HG03354 (cell line): ENCODE measurements at regions not wholly inside any gene's neighbourhood (a gene's known extent, or its start where the extent isn't known, plus 50 kb on each side); places are given as distances from the start of the nearest gene placed in this dataset.
"Not testable (repeated sequence)": the region's sequence is repeated elsewhere in the genome, so short reads cannot be mapped to it uniquely, and the experiment has no call there.

Experiments
- ATAC-seq: cut with Tn5 transposase; IDR thresholded peaks from one replicate; pipeline ENCODE4 v1.9.1; 2021; ENCODE audit warnings: mild to moderate bottlenecking; ENCODE audit not compliant: unreplicated experiment, poor library complexity, severe bottlenecking

DNA sequence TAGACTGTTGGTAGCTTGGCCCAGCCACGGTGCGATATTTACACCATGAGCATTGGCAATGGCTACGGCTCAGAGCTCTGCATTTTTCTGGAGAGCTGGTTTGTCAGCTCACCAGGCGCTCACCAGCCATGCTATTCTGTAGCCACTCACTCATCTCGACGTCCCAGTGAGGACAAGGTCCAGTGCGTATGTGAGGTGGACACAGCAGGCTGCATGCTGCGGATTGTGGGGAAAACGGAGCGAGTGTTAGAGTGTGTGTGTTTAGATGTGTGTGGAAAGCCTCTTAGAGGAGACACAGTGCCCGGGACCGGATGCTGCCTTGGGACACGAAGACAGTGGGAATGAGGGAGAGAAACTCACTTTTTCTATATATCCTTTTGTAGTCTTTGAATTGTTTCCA is 103.7 kb downstream of the PLXNA1 start:
- not testable (repeated sequence) for ATAC-seq

DNA sequence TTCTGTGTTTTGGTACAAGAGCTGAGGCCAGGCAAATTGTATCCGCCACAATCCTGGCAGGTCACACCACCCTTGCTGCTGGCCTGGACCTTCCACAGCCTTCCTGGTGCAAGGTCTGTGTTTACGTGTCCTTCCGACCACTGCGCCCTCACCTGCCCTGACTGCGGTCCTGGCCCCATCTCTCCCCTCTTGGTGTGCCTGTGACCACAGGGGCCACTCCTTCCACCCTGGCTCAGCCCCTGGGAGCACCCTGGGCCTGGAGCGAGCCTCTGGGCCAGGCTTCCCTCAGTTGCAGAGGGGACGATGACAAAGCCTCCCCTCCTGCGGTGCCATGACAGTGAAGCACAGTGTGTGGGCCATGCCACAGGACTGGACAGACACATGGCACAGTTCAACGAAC is 104.5 kb downstream of the PLXNA1 start:
- ATAC-seq = no peak

DNA sequence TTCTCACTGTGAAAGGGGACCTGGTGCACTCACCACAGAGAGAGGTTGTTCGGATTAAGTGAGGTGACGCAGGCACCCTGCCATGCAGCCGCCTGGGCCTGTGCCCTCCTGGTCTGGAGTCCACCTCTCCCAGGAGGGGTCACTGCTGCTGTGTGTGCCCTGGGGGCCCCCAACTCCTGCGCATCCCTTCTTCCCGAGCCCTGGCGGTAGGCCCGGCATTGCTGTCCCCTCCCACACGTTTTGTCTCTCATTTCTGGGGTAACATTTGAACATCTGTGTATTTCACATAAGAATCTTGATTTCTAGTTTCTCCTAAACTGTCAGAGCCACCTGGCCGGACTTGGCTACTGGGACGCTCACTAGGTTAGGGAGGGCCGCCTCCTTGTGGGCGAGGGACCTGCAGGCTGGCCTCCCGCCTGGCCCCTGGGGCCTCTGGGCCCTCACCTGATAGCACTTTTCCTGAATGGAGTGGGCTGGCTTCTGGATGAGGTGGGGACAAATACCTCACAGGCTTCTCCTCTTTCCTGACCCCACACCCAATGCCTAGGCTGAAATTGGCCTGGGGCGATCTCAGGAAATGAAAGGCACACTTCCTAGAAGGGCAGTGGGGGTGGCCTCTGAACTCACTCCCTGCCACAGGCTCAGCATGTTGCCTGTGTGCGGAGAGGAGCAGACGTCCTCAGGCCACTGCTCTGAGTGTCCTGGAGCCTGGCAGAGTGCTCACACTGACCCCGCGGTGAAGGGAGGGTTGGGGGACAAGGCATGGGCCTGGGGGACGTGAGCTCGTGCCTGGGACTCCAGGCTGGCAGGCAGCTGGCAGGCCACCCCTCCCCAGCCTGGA is 104.2 kb upstream of the PRR23E start:
- no peak for ATAC-seq

DNA sequence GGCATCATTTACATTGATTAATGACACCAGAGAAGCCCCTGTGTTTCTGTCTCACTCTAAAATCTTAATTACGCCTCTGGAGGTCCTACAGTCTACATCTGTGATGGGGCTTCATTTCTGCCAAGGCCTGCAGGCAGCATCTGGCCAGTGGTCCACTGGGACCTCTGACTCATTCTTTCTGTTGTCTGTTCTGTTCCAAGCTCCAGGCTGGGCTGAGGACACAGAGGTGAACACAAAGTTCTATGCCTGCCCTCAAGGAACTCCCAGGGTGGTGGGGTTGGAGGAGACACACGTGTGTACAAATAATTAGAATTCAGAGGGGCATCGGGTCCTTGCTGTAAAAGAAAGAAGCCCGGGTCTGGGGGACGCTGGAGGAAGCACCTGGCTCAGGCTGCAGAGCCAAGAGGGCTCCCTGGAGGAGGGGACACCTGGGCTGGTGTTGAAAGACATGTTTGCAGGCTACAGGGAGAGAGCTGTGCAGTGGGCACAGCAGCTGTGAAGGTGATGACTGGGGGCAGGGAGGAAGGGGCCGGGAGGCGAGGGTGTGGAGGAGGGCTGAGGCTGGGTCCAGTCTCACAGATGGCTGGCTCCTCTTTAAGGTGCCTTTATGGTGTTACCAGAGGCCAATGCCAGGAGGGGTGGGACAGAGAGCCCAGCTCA is 103.3 kb upstream of the PRR23E start:
- ATAC-seq = no peak

DNA sequence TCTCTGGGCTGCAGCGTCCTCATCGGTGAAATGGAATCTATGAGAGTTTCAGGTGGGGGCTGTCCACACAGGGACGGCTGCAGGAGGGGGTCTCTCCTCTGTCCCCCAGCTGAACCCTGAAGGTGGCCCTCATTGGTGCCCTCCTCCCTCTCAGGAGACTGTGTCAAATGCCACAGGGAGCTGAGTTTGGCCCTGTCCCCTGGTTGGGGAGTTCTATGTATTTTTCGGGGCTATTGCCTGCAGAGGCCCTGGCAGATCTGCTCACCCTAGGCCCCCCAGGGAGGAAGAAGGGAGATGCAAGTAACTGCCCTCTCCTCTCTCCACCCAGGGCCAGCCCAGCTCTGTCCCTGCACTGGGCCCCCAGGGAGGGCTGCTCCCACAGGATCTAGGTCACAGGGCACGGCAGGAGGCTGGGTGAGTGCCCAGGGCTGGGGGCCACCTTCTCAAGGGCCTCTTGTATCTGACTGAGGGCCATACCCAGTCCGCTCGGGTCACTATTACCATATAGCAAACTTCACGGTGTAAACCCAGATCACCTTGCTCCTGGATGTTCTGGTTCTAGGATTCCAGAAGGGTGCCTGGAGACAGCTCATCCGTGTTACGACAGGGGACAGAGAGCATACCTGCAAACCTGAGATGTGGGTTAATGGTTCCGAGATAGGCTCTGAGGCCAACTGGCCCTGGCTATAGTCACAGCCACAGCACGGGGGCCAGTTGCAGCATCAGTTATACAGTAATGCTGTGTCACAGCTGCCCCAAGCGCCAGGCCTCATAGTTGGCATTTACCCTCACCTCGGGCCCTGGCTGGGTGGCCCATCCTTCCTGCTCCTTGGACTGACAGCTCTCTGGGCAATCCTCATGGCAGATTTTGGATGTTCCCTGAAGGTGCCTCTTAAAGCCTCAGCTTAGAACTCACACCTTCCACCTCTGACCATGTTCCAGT is 102.4 kb upstream of the PRR23E start:
- ATAC-seq = no peak

DNA sequence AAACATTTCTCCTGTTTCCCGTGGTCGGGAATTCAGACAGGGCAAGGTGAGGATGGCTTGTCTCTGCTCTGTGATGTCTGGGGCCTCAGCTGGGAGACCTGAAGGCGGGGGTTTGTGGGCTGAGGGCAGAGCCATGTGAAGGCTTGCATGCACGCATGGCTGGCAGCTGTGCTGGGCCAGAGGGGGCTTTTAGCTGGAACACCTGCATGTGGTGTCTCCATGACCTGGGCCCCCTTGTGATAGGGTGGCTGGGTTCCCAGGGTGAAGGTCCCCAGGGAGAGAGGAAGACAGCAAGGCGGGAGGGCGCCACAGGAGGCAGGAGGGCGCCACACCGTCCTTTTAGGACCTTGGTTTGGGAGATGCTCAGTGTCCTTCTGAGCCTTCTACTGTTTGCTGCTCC is 101.6 kb upstream of the PRR23E start:
- ATAC-seq = no peak

DNA sequence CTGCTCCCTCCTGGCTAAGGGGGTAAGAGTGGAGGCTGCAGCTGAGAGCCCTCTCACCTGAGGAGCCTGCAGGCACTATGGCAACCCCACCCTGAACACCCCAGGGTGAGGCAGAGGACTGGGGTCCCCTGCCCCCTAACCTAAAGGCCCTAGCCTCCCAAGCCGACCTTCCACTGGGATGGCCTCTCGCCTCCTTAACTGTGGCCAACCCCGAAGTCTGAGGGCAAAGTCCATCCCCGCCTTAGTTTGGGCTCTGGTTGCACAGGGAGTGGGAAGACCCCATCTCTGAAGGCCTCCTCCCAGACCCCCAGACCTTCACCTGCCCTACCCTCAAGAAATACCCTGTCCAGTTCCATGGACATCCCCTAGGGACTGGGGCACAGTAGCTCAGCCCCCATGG is 100.6 kb upstream of the PRR23E start:
- ATAC-seq = no peak

DNA sequence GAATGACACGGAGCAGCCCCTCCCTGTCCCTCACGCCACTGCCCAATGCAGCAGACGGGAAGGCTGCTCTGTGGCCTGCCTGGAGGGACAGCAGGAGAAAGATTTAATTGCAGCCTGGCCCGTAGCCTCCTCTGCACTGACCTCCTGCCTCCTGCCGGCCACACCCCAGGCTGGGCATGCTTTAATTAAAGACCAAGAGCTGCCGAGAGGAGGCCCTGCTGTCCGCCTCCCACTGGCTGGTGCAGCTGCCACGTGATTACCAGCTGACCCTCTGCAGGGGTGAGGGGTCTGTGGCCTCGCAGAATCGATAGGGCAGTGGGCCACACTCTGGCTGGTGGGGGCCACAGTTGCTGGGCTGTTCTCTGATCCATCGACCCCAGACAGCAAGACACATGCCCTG is 100.2 kb upstream of the PRR23E start:
- ATAC-seq = no peak

DNA sequence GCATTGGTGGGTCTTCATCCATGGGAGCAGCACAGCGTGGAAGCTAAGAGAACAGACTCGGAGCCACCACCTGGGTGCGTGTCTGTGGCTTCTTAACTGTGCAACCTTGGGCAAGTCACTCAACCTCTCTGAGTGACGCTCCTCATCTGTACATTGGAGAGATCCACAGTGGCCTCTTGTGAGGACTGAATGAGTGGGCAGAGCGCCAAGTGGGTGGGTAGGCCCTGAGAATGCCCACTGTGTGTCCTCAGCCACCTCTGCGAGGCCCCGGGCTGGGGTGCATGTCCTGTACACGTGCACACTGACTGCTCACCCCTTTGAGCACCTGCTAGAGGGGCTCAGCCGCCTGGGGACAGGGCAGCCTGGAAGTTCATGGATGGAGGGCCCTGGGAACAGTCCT is 99.6 kb upstream of the PRR23E start:
- ATAC-seq = no peak

DNA sequence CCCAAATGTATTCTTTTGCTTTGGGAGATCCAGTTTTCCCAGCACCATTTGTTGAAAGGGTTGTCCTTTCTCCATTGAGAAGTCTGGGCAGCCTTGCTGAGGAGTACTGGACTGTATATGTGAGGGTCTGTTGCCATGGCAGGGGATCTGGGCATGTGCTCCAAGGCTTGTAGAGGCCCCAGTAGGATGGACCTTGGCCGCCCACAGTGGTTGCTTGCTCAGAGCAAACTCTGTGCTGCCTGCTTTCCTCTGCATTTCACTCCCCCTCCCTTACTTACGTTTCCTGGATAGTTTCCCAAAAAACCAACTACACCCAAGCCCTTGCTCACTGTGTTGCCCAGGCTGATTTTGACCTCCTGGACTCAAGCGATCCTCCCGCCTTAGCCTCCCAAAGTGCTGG is 97.2 kb upstream of the PRR23E start:
- ATAC-seq = no peak

DNA sequence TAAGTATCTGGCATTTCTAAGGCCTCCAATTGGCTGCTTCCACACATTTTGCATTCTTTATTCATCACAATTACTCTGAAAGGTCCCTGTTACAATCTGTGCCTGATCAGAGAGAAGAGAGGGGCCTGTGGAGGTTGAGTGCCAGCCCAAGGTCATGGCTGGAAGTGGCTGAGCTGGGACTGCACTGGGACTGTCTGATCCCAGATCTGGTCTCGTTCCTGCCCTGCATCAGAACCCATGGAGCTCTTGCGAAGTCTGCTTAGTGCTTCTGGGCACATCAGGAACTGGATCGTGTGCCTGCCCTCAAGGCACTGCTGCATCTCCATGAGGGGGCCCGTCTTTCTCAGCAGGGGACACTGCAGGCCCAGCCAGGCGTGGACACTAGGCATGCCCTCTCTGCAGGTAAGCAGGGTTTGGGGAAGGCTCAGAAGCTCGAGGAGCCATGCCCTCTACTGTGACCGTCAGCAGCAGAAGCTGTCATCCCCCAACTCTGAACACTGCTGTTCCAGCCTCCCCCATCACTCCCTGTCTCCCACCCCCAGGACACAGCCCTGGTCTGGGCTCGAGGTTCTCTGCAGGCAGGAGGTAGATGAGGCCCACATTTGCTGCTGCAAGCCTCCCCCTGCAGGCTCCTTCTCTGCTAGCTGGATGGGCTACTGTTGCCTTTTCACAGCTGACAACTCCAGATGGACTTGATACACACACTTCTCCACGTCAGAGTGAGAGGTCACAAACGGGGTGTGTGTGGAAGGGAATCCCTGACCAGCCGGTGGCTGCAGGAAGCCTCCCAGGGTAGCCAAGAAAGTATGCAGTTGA is 96.5 kb upstream of the PRR23E start:
- no peak for ATAC-seq

DNA sequence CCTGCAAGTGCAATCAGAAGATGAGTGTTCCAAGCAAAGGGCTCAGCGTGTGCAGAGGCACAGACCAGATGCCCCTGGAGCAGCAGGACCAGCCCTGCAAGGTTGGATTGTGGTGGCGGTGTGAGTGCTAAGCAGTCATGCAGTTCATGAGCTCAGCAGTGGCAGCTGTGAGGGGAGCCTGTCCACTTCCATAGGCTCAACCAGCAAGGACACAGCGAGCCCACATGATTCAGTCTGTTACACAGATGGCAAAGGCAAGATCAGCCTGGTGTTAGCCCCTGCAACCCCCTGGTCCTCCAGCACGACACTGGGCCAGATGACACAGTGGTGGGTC is 95.9 kb upstream of the PRR23E start:
- no peak for ATAC-seq

DNA sequence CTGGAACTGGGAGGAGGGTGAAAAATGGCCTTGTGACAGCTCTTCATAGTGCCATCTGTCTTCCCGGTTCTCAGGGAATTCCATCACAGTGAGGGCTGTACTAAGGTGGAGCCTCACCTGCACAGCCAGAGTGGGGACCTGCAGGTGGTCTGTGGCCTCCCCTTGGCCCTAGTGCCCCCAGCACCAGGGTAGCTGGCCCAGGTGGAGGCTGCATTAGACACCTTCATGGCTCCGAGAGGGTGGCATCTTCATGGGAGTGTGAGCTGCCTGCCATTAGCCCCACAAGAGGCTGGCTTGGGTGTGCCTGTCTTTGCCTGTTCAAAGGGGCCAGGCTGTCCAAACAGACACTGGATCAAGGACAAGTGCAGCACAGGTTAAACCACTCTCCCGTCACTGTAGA is 95.5 kb upstream of the PRR23E start:
- ATAC-seq = no peak

DNA sequence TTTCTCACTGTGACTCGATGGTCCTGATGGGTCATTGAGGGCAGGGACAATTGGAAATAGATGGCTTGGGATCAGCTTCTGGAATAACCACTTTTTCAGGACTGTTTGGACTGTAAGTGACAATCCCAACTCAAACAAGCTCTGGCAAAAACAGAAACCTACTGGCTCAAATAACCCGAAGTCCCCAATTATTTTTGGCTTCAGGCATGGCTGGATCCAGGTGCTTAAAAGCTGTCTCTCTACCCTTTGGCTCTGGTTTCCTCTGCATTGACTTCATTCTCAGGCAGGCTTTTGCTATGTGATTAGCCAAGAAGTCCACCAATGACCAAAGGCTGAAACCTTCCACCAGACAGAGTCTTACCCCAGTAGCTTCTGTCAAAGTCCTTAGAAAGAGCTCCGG is 92.9 kb upstream of the PRR23E start:
- ATAC-seq = no peak

DNA sequence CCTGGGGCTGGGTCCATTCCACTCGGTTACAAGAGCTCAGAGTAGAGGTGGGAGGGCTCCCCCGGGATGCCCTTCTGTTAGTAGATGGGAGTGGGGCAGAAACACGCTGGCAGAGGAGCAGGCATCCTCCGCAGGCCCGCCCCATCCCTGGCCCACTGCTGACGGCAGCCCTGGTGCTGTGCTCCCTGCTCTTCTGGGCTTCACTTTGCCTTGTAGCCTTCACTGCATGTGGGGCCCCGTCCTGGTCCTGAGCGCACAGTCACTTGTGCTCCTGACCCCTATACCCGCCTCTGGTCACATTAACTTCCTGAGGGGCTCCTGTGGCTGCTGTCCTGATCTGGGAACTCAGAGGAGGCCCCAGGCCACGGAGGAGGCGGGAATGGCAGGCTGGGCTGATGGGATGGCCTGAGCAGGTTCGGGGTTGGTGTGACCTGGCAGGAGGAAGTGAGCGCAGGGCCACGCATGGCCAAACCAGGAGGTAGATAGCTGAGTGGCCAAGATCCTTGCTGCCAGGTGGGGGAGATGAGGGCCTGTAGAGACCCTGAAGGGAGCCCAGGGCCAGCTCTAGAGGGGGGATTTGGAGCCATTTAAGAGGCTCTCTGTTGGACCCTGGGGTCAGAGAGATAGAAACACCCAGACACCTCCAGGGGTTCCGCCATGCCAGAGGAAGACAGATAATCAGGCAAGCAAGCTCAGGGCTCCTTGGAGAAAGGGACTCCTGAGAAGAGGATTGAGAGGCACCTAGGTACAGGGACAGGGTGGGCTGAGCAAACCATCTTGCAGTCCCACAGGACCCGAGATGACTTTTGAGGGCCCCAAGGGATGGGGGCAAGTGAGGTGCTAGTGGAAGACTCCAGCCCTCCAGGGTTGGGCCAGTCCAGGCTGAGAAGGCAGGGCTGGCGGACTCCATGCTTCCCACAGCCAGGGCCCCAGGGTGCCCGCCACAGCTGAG is 92.2 kb upstream of the PRR23E start:
- ATAC-seq = no peak

DNA sequence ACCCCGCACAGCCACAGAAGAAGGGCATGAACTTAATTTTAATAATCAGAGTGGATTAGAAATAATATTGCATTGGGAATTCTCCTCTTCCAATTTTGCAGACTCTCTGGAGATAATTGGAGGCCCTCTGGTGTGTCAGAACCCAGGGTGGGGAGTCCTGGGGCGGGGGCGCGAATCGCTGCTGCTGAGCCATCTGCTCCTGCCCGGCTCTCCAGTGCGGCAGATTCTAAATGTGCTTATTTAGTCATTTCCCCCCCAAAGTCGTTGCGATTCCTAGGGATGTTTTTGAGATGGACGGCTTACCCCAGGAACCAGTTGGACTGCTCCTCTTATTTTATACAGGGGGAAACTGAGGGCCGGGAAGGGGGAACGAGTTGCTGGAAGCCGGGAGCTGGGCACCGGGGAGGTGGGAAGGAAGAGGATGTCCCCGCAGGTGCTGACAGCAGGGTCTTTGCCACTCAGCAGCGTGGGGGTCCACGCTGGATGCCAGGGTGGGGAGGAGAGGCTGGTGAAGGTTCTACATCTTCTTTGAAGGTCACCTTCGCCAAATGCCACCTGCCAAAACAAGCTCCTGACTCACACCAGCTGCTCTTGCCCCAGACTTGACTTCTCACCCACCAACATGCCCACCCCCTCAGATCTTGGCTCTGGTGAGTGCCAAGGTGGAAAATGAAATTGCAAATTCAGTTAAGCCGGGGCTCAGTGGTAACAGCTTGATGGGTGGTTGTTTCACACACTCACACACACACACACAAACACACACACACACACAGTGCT is 91.3 kb upstream of the PRR23E start:
- no peak for ATAC-seq

DNA sequence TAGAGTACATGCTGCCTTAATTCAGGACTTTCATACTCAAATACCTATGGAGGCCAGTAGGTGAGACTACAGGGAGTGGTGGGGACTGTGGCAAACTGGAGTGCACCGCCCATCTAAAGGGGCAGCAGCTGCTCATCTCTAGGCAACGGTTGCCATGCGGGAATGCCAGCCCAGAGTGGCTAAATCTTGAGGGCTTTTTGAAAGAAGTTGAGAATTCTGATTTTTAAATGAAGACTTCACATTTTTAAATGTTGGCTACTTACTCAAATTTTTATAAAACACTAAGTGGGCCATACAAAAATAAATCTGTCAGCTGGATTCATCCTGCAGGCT is 90.8 kb upstream of the PRR23E start:
- no peak for ATAC-seq

DNA sequence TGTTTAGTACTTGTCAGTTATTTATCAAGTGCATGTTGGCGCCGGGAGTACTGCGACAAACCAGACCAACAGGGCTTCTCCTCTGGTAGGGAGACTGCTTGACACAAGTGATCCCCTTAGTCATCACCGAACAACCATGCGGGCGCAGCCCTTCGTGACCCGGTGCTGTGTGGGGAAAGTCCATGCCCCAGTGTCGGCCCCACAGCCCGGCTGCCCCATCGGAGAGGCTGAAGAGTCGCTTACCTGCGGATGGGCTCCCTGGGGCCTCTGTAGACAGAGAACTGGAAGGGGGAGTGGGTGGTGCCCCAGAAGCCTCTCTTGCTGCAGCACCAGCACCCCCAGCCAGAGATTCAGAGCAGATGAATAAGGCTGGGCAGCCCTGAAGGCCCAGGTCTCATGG is 90.3 kb upstream of the PRR23E start:
- ATAC-seq = no peak
